GM12864 (cell line): ENCODE measurements at regions not wholly inside any gene's neighbourhood (a gene's known extent, or its start where the extent isn't known, plus 50 kb on each side); places are given as distances from the start of the nearest gene placed in this dataset.

Source experiments
- DNase-seq: peaks from one replicate; pipeline ENCODE4 v3.0.0-alpha.2; 2011; ENCODE audit warnings: low read depth
- H3K4me3 ChIP-seq: 2 replicates; pipeline ENCODE4 v1.5.1; 2011; ENCODE audit warnings: mild to moderate bottlenecking, low read depth, low read length, control low read depth
- TF ChIP-seq, protein P1 (sequence below): IDR thresholded peaks from 2 replicates; pipeline ENCODE4 v1.5.1; 2011; ENCODE audit warnings: low read depth, mild to moderate bottlenecking, moderate library complexity, low read length, control low read depth, inconsistent platforms; ENCODE audit errors: missing control alignments

DNA sequence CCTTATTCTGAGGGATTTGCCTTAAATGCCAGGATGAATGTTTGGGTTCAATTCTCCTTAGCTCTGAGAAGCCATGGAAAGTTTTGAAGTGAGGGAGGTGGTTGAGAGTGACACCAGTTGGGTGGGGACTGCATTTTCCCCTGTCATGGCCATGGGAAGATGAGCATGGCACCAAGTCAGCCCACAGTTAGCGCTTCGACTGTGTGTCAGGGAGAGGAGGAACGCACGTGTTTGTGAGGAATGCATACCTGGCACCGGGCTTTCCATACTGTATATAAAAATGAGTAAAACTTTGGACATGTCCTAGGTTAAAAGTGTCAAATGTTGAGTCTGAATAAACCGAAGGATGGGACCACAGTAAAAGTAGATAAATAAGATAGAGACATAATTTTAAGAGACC, 187.5 kb upstream of the KL start:
- TF ChIP-seq, protein P1, sequence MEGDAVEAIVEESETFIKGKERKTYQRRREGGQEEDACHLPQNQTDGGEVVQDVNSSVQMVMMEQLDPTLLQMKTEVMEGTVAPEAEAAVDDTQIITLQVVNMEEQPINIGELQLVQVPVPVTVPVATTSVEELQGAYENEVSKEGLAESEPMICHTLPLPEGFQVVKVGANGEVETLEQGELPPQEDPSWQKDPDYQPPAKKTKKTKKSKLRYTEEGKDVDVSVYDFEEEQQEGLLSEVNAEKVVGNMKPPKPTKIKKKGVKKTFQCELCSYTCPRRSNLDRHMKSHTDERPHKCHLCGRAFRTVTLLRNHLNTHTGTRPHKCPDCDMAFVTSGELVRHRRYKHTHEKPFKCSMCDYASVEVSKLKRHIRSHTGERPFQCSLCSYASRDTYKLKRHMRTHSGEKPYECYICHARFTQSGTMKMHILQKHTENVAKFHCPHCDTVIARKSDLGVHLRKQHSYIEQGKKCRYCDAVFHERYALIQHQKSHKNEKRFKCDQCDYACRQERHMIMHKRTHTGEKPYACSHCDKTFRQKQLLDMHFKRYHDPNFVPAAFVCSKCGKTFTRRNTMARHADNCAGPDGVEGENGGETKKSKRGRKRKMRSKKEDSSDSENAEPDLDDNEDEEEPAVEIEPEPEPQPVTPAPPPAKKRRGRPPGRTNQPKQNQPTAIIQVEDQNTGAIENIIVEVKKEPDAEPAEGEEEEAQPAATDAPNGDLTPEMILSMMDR, result no peak
- no peak for DNase-seq
- H3K4me3 ChIP-seq, result no peak overlapping the region

DNA sequence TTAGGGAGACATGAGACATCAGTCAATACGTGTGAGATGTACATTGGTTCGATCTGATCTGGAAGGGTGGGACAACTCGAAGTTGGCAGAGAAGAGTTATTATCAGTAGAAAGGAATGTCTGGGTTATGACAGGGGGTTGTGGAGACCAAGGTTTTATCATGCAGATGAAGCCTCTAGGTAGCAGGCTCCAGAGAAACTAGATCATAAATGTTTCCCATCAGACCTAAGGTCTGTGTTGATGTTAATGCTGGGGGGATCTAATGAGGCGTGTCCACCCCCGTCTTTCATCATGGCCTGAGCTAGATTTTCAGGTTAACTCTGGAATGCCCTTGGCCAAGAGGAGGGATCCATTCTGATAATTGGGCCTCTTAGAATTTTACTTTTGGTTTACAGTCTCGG, 187.0 kb upstream of the KL start:
- no peak for DNase-seq
- H3K4me3 ChIP-seq, result no peak overlapping the region
- TF ChIP-seq, protein P1, result no peak

DNA sequence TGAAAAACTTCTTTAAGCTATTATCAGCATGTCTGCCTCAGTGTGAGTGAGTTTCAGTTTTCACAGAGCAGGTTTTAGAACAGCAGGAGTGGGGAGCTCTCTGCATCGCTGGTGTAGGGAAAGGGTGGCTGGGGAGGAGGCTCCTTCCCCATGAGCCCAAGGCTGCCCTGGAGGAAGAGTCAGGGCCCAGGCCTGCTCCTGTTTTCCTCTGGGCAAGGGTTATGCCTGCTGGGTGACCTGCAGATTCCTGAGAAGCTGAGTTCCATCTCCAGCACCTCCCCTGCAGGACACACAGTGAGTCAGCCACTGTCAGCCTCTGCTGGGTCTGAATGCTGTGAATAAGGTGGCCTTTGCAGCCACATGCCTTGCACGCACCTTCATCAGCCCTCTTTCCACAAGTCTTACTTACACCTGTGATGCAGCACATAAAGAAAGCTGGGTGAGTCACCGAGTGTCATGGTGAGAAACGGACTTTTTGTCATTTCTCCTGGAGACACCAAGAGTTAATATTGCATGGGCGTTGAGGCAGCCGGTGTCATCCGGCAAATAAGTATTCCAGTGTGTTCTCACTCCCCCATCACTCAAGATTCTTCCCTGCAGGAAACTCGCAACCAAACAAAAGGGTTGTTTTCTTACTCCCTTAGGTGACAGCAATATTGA, 186.4 kb upstream of the KL start:
- TF ChIP-seq, protein P1, result no peak
- no peak overlapping the region for H3K4me3 ChIP-seq
- no peak for DNase-seq

DNA sequence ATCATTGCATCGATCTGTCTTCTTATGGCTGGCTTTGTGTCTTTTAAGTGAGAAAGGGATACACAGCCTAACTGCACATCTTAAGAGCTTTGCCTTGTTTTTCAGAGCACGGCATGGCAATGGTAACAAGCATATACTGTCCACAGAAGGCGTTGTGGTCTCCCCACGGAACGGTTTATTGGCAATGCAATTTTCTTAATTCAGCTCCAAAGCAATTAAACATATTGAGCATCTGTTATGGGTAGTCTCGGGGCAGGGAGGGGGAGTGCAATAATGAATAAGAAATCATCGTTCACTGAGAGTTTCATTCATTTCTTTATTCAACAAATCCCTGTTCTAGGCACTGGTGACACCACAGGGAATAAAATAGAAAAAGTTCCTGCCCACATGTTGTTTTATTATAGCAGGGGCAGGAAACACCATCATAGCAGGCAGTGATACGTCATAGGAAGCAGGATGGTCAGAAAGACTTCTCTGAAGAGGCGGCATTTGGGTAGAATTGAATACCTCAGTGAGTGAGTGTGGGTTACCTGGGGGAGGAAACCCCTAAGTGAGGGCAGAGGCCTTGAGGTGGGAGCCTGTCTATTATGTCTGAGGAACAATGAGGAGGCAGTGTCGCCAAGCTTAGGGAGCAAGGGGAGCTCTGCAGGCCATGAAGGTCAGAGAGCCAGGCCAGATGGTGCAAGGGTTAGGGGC, 185.7 kb upstream of the KL start:
- H3K4me3 ChIP-seq, result no peak overlapping the region
- TF ChIP-seq, protein P1, result no peak
- no peak for DNase-seq

DNA sequence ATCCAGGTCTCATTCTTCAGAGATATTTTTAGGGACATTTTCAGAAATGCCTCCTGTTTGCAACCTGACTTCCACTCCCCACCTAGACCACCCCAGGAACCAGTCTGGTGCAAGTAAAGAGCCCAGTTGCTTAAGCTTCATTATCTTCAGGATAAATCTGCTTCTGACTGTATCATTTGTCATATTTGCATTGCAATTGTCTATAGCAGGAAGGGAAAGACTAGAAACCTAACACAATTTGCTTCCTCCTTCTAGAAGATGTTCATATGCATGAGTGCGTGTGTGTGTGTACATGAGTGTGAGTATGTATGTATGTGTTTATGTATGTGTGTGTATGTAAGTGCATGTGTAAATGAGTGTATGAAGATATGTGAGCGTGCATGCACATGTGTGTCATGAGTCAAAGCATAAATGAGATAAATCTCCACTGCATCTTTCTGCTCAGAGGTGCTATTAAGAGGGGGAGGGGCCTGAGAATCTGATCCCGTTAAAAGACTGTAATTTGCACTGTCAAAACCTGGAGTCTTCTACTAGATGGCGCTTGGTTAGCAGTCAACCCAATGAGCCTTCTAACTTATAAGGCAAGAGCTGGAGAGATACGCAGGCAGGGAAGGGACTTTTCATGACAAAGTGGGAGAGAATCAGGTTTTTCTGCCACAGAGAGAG, 178.8 kb upstream of the KL start:
- H3K4me3 ChIP-seq, result no peak overlapping the region
- TF ChIP-seq, protein P1, result no peak
- no peak for DNase-seq

DNA sequence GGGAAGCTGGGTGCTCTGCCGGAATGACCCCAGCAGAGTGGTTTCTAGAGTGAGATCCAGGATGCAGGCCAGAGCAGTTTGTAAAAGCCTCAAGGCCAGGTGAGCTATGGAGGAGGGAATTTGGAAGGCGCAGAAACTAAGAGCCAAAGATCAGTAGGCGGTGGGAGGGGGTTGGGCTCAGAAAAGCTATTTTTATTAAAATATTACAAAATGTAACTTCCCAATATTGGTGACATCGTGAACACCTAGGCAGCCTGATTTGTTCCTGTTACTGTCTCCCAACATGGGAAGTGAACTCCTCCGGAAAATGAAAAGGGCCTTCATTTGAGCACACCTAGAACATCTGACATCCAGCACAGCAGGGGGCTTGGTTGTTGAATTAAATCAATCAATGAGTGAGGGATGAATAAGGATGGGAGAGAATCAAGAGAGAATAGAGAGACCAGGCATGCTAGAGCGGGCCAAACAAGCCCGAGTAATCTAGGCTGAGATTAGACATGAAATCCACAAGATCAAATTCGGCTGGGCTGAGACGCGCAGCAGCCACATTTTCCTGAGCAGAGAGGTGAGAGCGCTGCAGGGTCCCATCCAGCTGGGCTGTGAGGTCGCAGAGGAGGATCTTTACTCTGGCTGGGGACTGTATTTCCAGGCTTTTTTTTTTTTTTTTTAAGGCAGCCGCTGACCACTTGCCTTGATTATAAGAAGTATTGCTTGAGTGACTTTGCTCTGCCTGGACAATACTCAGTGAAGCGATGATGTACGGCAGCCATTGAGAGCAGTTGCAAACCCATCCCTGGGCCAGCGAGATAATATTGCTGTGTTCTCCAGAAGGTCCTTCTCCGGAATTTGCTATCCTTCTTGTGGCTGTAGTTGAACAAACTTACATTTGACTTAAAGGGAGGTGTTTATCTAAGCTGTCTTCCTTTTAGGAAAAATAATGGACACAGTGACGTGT, 178.0 kb upstream of the KL start:
- TF ChIP-seq, protein P1, result no peak
- H3K4me3 ChIP-seq, result no peak overlapping the region
- no peak for DNase-seq
